ENCODE measurements at regions not wholly inside any gene's neighbourhood (a gene's known extent, or its start where the extent isn't known, plus 50 kb on each side); places are given as distances from the start of the nearest gene placed in this dataset.
"Not testable (repeated sequence)": the region's sequence is repeated elsewhere in the genome, so short reads cannot be mapped to it uniquely, and the experiment has no call there.

GRCh38 chr4:49626478-49626877 is 640.4 kb downstream of the CWH43 start:
- DNase-seq: not testable (repeated sequence)

More at GRCh38 chr4:49626478-49626877, 640.4 kb downstream of the CWH43 start:
- intact Hi-C loops (cut with DNase I; ENCODE audit: low total_unique reads); H3K27ac ChIP-seq; H3K27me3 ChIP-seq; H3K36me3 ChIP-seq; H3K4me3 ChIP-seq; H3K9me3 ChIP-seq; H3K4me1 ChIP-seq: not testable (repeated sequence)

Measured in tibial artery (tissue), 4 donors.